NCI-H2227 (cell line): ENCODE measurements at regions not wholly inside any gene's neighbourhood (a gene's known extent, or its start where the extent isn't known, plus 50 kb on each side); places are given as distances from the start of the nearest gene placed in this dataset.
"Not testable (repeated sequence)": the region's sequence is repeated elsewhere in the genome, so short reads cannot be mapped to it uniquely, and the experiment has no call there.

Source experiments
- DNase-seq: peaks from one replicate; lab custom pipeline; 2025; ENCODE audit not compliant: unreplicated experiment; lab: John Stamatoyannopoulos, UW

DNA sequence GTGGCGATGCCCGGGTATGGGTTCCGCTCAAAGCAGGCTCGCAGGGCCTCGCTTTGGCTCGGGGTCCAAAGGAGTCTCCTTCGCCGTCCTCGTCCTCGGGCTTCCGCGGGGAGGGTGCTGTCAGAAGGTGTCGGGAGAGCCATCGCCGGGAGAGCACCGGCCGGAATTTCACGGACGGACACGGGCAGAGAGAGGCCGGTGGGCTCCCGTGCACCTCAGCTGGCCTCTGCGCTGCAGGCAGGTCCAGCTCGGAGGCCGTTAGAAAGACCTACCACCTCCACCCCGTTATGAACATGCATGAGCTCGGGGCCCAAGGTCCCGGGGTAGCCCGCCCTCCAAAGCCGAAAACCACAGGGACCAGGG lies 1846.0 kb upstream of the DEFB115 start:
- not testable (repeated sequence) for DNase-seq

DNA sequence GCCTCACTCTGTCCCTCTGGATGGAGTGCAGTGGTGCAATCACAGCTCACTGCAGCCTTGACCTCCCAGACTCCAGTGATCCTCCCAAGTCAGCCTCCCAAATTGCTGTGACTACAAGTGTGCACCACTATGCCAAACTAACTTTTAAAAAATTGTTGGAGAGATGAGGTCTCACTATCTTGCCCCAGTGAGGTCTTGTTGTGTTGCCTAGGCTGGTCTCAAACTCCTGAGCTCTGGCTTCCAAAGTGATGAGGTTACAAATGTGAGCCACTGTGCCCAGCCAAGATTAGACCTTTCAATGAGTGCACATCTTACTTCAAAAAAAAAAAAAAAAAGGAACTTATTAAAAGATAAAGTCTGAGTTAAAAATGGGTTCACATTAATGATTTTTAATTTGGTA lies 1838.1 kb upstream of the DEFB115 start:
- no peak for DNase-seq

DNA sequence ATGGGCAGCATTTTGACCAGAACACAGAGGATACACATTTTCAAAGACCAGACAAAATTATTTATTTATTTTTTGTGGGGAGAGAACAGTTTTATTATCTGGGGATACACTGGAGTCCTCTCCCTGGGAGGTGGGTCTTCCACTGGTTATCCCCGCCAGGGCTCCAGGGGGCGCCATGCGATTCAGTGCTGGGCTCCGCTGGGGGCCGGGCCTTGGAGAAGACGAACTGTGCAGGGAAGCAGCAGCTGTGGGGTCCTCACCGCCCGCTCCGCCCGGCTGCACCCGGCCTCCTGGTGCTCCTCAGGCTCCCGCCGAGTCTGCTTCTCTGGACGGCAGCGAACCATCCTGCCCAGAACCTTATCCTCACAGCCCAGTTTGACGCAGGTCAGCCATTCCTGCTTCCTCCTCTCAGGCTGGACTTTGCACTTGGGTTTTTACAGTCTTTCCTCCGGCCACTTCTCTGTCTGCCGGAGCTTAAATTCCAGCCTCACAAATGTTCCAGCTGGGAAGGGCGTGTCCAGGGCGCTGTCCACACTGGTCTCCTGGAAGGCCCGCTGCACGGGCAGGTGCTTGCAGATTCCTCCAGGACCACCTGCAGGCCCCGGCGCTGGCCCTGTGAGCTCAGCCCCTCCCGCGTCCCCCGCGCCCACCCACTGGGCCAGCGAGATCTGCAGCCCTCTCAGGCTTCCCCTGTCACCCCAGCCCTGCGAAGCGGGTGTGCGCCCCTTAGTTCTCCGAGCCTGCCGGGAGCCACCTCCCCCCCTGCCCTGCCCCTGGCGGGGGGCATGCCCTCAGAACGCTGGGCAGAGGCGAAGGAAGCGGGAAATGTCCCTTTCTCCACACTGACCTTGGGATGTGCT lies 1830.0 kb upstream of the DEFB115 start:
- peak; percentile 66 for DNase-seq

DNA sequence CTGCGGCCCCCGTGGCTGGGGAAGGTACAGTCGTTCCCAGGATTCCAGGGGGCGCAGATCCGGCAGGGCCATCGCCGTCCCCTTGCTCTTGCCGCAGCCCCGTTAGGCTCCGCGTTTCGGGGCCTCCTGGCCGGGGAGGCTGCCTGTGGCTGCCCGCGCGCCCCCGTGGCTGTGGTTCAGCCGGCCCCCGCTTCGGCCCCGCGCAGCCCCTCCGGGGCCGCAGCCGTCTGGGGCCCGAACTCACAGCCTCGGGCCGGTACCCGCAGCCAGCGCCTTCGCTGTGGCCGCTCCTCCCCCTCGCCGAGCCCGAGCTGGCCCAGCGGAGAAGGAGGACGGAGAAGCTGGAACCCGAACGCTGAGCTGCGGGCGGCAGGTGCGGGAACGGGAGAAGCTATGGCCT lies 1826.9 kb upstream of the DEFB115 start:
- no peak for DNase-seq

DNA sequence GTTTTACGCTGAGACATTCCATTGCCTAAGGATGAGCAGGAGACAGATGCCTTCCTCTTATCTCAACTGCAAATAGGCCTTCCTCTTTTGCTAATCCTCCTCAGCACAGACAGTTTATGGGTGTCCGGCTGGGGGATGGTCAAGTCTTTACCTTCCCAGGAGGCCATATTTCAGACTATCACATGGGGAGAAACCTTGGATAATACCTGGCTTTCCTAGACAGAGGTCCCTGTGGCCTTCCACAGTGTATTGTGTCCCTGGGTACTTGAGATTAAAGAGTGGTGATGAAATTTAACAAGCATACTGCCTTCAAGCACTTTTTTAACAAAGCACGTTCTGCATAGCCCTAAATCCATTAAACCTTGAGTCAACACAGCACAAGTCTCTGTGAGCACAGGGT lies 1816.7 kb upstream of the DEFB115 start:
- DNase-seq: not testable (repeated sequence)

DNA sequence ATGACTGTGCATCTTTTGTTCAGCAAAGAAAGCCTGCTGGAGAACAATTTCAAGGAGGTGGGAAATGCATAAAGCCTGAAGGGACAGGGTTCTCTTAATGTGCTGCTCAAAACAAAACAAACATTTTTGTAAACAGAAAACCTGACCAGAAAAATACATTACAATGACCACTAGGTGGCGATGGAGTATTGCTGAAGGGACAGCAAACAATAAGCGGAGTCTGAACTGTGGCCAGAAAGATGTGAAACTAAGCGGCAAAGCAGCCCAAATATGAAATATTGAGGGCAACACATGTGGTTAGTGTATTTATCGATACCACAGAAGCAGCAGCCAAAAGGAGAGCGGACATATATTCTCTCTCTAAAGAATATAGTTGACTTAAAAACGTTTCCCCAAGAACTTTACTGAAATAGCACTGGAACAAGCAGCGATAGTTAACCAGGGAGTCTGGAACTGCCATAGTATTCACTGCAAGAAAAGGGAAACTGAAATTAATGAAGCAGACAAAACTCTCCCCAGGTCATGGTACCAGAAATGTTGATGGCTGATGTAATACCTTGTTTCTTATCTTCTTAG lies 1814.2 kb upstream of the DEFB115 start:
- peak; percentile 74 for DNase-seq

DNA sequence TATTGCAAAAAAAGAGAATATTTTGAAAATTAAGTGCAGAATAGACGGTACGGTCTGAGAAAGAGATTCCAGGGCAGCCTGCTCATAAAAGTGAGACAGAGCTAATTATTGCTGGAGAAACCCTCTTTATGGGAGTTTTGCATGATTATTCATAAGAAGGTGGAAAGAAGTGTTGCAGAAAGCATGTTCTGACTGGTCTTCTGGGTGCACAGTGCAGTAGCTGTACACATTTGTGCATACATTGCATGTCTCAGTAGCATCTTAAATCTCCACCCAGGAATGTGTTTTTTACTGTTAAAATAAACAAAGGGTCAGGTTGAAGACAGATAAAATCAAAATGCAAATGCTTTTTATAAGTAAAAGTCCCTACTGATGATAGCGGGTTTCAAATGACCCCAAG lies 1813.6 kb upstream of the DEFB115 start:
- DNase-seq: no peak

DNA sequence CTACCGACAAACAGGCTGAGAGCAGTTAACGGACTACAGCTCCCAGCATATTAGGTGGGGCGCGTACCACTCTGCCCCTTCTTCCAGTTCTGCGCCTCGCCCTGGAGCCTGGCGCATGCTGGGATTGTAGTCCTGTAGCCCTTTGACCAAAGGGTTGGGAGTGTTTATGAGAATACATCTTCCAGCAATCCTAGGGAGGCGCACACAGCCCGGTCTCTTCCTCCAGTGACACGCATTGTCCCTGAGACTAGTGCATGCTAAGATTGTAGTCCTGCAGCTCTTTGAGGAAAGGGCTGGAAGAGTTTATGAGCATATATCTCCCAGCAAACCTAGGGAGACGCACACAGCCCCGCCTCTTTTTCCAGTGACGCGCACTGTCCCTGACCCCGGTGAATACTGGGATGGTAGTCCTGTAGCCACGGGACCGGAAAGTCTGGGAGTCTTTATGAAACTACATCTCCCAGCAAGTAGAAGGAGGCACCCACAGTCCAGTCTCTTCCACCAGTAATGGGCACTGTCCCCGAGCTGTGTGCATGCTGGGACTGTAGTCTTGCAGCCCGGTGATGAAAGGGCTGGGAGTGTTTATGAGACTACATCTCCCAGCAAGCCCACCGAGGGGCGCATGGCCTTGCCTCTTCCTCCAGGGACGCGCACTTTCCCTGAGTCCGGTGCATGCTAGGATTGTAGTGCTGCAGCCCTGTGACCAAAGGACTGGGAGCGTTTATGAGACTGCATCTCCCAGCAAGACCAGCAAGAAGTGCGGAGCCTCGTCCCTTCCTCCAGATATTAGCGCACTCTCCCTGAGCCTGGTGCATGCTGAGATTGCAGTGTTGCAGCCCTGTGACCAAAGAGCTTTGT lies 1812.2 kb upstream of the DEFB115 start:
- peak; percentile 99 for DNase-seq

DNA sequence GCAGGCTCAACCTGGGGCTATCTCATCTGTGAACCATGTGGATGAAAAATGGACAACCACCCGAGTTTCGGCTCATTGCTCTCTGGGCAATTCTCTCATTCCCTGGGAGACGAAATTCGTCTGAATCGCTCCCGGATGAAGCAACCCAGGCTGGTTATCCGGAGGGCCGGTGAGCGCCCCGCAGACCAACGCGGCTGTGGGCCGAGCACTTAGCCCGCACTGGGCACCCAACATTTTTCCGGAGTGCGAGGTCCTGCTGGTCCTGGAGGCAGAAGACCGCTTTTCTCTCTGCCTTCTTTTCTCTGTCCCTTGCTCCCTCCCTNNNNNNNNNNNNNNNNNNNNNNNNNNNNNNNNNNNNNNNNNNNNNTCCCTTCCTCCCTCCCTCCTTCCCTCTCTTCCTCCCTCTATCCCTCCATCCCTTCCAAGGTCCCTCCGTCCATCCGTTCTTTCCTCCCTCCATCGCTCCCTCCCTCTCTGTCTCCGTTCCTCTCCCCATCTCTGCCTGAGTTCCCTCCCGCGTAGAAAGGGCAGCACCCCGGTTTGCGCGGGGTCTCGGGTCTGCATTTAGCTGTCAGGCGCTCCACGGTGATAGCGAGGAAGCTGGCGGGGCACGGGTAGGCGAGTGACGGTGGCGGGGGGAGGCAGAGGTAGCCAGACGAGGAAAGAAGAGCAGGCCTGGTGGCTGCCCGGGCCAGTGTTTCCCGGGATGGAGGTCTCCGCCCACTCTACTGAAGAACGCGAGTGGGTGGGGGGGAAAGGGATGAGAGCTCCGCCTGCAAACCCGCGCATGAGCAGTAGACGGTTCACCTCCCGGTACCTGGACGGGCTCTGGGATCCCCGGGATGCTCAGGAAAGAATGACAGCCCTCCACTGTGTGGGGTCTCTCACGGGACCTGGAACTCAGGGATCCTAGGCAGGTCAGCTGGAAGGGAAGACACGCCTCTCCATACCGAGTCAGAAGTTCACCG lies 1809.7 kb upstream of the DEFB115 start:
- peak; percentile 85 for DNase-seq

DNA sequence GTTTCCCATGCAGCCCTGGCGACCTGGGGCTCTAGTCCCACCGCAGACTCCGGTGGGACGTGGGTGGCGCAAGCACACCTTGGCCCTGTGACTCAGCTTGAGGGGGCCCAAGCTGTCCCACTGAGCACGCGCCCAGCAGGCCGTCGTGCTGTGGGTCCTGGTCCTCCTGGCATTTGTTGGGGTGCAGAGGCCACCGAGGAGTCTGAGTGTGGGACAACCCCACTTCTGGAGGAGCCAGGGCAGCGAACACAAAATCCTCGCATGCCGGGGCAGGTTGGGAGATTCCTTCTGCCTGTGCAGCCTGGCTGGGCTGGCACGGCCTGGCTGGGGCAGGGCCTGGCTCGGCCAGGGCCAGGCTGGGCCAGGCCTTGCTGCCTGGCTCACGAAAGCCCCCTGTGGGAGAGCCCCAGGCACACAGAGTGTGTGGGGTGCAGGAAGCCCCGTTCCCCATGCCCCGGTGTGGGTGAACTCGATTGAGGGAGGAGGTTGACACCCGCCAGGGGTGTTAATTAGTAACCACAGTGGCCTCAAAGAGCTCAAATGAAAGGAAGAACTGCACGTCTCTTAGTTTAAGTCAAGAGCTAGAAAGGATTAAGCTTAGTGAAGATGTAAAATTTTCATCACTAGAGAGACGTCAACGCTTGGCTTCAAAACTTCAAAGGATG lies 1808.5 kb upstream of the DEFB115 start:
- DNase-seq: no peak

DNA sequence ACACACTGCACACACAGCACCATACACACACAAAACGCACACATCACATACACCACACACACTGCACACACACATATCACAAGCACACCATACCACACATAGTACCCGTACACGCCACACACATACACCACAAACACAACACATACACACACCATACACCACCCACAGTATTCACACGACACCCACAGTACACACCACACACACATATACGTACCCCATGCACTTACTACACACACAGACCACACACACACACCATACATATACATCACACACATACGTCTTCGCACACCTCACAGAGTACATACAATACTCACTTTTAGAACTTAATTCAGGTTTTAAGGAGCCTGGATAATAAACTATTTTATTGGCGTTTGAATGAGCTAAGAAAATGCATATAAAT lies 1805.3 kb upstream of the DEFB115 start:
- no peak for DNase-seq

DNA sequence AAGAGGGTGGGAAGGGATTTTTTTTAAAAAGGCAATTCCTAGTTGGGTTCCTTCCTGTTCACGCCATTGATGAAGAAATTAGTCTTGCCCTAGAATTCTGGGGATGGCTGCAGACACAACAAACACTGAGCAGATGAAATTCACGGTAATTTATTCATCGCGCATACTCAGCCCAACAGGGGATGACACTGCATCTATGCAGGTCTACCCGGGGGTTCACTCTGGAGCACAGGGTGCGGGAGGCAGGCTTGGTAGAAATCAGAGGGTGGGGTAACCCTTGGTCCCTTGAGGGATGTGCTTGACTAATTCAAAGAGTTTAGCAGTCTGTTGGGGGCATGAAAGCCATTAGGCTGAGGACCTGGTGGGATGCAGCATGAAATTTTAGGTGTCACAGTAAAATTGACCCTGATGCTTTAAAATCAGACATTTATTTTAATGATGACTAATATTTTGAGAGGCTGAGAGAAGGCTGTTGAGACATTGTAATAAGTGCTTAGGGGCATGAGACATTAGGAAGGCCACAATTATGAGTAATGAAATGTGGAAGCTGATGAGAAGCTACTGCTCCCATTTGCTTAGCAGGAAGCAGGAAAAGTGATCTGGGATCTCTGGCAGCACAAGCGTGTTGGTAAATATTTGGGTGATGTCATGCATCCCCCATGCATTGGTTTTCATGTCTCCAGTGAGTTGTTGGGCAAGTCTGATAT lies 1800.3 kb upstream of the DEFB115 start:
- DNase-seq: not testable (repeated sequence)

DNA sequence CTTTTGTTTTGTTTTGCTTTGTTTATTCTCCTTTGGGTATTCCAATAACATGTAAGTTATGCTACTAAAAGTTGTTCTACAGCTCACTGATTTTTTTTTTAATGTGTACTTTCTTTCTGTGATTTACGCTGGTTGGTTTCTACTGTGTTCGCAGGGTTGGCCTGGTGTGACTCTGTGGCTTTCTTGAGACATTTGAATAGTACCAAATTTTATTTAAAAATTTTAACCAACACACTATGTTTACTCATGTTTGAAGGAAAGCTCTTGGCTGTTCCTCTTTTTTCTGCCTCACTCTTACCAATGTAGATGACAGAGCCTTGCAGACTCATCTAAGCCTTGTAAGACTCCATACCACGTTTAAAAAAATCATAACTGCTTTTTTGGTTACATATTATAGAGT lies 1784.9 kb upstream of the DEFB115 start:
- DNase-seq: no peak

DNA sequence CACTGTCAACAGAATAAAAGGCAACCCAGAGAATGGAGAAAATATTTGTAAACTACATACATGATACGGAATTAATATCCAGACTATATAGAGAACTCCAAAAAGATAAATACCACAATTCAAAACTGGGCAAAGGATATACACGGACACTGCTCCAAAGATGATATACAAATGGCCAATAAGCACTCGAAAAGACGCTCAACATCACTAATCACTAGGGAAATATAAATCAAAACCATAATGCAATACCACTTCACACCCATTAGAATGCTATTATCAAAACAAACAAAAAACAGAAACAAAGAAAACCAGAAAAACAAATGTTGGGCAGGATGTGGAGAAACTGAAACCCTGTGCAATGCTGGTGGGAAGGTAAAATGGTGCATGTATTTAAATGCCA lies 1764.6 kb upstream of the DEFB115 start:
- not testable (repeated sequence) for DNase-seq

DNA sequence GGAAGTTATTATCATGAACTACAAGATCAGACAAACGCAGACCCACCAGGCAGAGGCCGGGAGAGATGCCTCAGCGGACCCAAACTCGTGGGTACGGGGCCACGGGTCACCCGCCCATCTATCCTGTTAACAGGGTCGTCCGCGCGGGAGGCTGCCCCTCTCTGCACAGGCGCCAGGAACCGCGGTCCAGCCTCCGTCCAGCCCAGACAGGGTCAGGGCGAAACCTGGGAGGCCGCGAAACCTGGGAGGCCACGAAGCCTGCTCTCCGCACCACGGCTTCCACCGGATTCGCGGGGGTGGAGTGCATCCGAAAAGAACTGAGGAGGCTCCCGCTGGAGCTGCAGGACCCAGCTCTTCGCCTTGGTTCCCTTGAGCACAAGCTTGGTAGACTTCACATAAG lies 1760.7 kb upstream of the DEFB115 start:
- peak; percentile 64 for DNase-seq

DNA sequence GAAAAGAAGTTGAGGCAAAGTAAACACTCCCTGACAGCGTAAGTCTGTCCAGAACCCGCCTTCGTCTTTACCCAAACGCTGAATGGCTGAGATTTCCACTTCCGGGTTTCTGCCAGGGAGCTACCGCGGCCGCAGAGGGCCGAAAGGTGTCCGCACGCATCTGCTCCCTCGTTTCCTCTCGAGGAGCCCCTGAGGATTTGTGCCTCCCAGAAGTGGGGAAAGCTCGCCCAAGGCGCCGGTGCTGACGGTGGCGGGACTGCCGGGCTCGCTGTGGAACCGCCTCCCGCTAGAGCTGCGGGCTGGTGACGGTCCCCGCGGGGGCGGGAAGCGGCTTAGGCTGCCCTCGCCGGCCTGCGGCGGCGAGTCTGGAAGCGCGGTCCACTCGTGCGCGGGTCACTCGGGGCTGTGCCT lies 1760.2 kb upstream of the DEFB115 start:
- DNase-seq: peak; percentile 96

DNA sequence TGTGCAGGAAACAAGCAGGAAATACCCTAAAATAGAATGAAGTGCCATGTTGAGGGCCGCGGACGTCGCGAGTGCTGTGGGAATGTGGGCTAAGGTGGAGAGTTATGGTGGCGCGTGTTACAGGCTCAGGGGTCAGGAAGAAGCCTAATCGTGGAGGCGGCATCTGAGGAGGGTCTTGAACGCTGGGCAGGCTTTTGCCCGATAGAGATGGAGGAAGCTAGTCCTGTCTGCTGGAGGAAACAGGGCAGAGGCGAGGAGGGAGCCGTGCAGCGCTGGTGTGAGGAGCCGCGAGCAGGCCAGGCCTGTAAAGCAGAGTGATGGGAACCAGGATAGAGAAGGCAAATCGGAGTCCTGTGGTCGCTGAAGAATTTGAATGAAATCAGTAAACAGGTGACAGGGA lies 1759.8 kb upstream of the DEFB115 start:
- peak; percentile 37 for DNase-seq

DNA sequence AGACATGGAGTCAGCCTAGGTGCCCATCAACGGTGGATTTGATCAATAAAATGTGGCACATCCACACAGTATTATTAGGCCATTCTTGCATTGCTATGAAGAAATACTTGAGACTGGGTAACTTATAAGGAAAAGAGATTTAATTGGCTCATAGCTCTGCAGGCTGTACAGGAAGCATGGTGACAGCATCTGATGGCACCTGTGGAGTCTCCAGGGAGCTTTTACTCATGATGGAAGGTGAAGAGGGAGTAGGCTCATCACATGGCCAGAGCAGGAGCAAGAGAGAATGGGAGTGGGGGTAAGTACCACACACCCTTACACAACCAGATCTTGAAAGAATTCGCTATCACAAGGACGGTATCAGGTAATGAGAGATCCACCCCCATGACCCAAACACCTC lies 1756.7 kb upstream of the DEFB115 start:
- not testable (repeated sequence) for DNase-seq

DNA sequence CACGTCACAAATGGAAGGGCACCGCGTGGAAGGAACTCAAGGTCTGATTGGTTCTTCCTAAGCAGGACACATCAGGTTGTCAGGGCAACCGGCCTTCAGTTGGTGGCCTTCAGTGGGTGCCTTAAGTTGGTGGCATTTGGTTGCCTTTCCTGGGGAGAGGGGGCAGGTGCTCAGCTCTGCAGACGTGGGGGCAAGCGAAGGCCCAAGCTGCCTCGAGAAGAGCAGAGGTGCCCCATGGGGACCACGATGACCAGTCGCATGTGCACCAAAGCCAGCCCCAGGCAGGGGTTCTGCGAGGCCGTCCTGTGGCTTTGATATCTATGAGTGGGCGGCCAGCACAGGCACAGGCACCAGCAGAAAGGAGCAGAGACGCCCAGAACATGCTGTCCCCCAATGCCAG lies 1742.8 kb upstream of the DEFB115 start:
- DNase-seq: not testable (repeated sequence)
